Skeletal muscle tissue (tissue), 3 donors: ENCODE measurements at regions not wholly inside any gene's neighbourhood (a gene's known extent, or its start where the extent isn't known, plus 50 kb on each side); places are given as distances from the start of the nearest gene placed in this dataset.

Experiments used
- H3K27ac ChIP-seq: one replicate; pipeline ENCODE4 v1.7.0; 2013; ENCODE audit warnings: mild to moderate bottlenecking, low read depth, low read length, inconsistent platforms
- H3K27me3 ChIP-seq, 3 donors: one replicate each; pipeline ENCODE4 v1.7.0; 2013; ENCODE audit warnings: low read length in 3 of 3; ENCODE audit not compliant: control insufficient read depth in 3 of 3, insufficient read depth in 3 of 3
- H3K36me3 ChIP-seq, 3 donors: one replicate each; pipeline ENCODE4 v1.7.0; 2013; ENCODE audit warnings: low read length in 3 of 3; ENCODE audit not compliant: control insufficient read depth in 3 of 3, insufficient read depth in 3 of 3
- H3K4me1 ChIP-seq, 3 donors: one replicate each; pipeline ENCODE4 v1.7.0; 2013; ENCODE audit warnings: low read length in 3 of 3, mild to moderate bottlenecking in 3 of 3; ENCODE audit not compliant: control insufficient read depth in 3 of 3, insufficient read depth in 3 of 3
- H3K4me3 ChIP-seq, 3 donors: one replicate each; pipeline ENCODE4 v1.7.0; 2013; ENCODE audit warnings: low read length in 3 of 3
- H3K9ac ChIP-seq, 3 donors: one replicate each; pipeline ENCODE4 v1.7.0; 2013; ENCODE audit warnings: low read length in 3 of 3, mild to moderate bottlenecking in 3 of 3, moderate library complexity in 2 of 3, low read depth in 1 of 3
- H3K9me3 ChIP-seq, 3 donors: one replicate each; pipeline ENCODE4 v1.7.0; 2013; ENCODE audit warnings: low read length in 3 of 3; ENCODE audit not compliant: control insufficient read depth in 3 of 3
- donor health status: Osteomylitis.

- no peaks in the 10 kb centered on the region for H3K36me3 ChIP-seq
- no peak overlapping the region for H3K27ac ChIP-seq
- peaks cover 0 to 6% (median 0%) of the 10 kb centered on the region in 3 donors for H3K4me1 ChIP-seq
- H3K9ac ChIP-seq = no peak overlapping the region
- no peaks in the 10 kb centered on the region for H3K27me3 ChIP-seq
- no peak overlapping the region for H3K4me3 ChIP-seq
- no peaks in the 10 kb centered on the region for H3K9me3 ChIP-seq
Measured at GRCh38 chr9:115169003-115169402, 51.0 kb upstream of the TNC start.

GRCh38 chr9:115170358-115171073 is 52.6 kb upstream of the TNC start:
- no peak overlapping the region for H3K9ac ChIP-seq
- no peaks in the 10 kb centered on the region for H3K9me3 ChIP-seq
- H3K4me1 ChIP-seq = peaks cover 0 to 6% (median 0%) of the 10 kb centered on the region in 3 donors
- H3K4me3 ChIP-seq = no peak overlapping the region
- no peaks in the 10 kb centered on the region for H3K36me3 ChIP-seq
- H3K27me3 ChIP-seq = no peaks in the 10 kb centered on the region
- H3K27ac ChIP-seq = no peak overlapping the region

- Histone ChIP-seq H3K4me3 (no peak overlapping the region), H3K36me3 (no peaks in the 10 kb centered on the region), H3K4me1 (peaks cover 0 to 6% (median 0%) of the 10 kb centered on the region in 3 donors), H3K9me3 (no peaks in the 10 kb centered on the region), H3K9ac (no peak overlapping the region), H3K27ac (no peak overlapping the region), H3K27me3 (no peaks in the 10 kb centered on the region)
Measured at GRCh38 chr9:115171921-115172388, 54.0 kb upstream of the TNC start.

- H3K4me1 ChIP-seq = no peaks in the 10 kb centered on the region
- no peak overlapping the region for H3K27ac ChIP-seq
- H3K36me3 ChIP-seq = no peaks in the 10 kb centered on the region
- H3K9ac ChIP-seq = no peak overlapping the region
- H3K27me3 ChIP-seq = no peaks in the 10 kb centered on the region
- H3K4me3 ChIP-seq = no peak overlapping the region
- no peaks in the 10 kb centered on the region for H3K9me3 ChIP-seq
Measured at GRCh38 chr9:115182264-115182663, 64.3 kb upstream of the TNC start.

GRCh38 chr9:115183436-115183835 is 65.5 kb upstream of the TNC start:
- H3K9ac ChIP-seq = no peak overlapping the region
- H3K9me3 ChIP-seq = no peaks in the 10 kb centered on the region
- no peaks in the 10 kb centered on the region for H3K27me3 ChIP-seq
- H3K36me3 ChIP-seq = no peaks in the 10 kb centered on the region
- no peak overlapping the region for H3K4me3 ChIP-seq
- H3K4me1 ChIP-seq = no peaks in the 10 kb centered on the region
- H3K27ac ChIP-seq = no peak overlapping the region

GRCh38 chr9:115189686-115190085 is 71.7 kb upstream of the TNC start:
- peaks cover 0 to 3% (median 0%) of the 10 kb centered on the region in 3 donors for H3K4me1 ChIP-seq
- H3K4me3 ChIP-seq = no peak overlapping the region
- H3K36me3 ChIP-seq = no peaks in the 10 kb centered on the region
- no peaks in the 10 kb centered on the region for H3K27me3 ChIP-seq
- no peak overlapping the region for H3K9ac ChIP-seq
- peaks cover 0 to 3% (median under 1%) of the 10 kb centered on the region in 3 donors for H3K9me3 ChIP-seq
- H3K27ac ChIP-seq = no peak overlapping the region

- no peak overlapping the region for H3K27ac ChIP-seq
- no peak overlapping the region for H3K4me3 ChIP-seq
- no peak overlapping the region for H3K9ac ChIP-seq
- no peaks in the 10 kb centered on the region for H3K36me3 ChIP-seq
- H3K27me3 ChIP-seq = no peaks in the 10 kb centered on the region
- peaks cover 0 to 3% (median 2%) of the 10 kb centered on the region in 3 donors for H3K9me3 ChIP-seq
- H3K4me1 ChIP-seq = peaks cover 0 to 3% (median 0%) of the 10 kb centered on the region in 3 donors
Measured at GRCh38 chr9:115191667-115192066, 73.7 kb upstream of the TNC start.

- Histone ChIP-seq H3K27ac (no peak overlapping the region), H3K27me3 (no peaks in the 10 kb centered on the region), H3K36me3 (no peaks in the 10 kb centered on the region), H3K9me3 (peaks cover 0 to 3% (median 2%) of the 10 kb centered on the region in 3 donors), H3K9ac (no peak overlapping the region), H3K4me3 (no peak overlapping the region), H3K4me1 (peaks cover 0 to 3% (median 0%) of the 10 kb centered on the region in 3 donors)
Measured at GRCh38 chr9:115192280-115192679, 74.3 kb upstream of the TNC start.

- Histone ChIP-seq H3K4me1 (peaks cover 0 to 3% (median 0%) of the 10 kb centered on the region in 3 donors), H3K9me3 (peaks cover 0 to 3% (median 2%) of the 10 kb centered on the region in 3 donors), H3K4me3 (no peak overlapping the region), H3K27me3 (no peaks in the 10 kb centered on the region), H3K27ac (no peak overlapping the region), H3K9ac (no peak overlapping the region), H3K36me3 (no peaks in the 10 kb centered on the region)
Measured at GRCh38 chr9:115192835-115193525, 75.0 kb upstream of the TNC start.

- H3K4me3 ChIP-seq = no peak overlapping the region
- peaks cover 0 to 3% (median 2%) of the 10 kb centered on the region in 3 donors for H3K9me3 ChIP-seq
- H3K27ac ChIP-seq = no peak overlapping the region
- H3K27me3 ChIP-seq = no peaks in the 10 kb centered on the region
- H3K4me1 ChIP-seq = peaks cover 0 to 3% (median 0%) of the 10 kb centered on the region in 3 donors
- H3K36me3 ChIP-seq = no peaks in the 10 kb centered on the region
- no peak overlapping the region for H3K9ac ChIP-seq
Measured at GRCh38 chr9:115193777-115194176, 75.8 kb upstream of the TNC start.
